SK-N-SH (cell line): ENCODE measurements at regions not wholly inside any gene's neighbourhood (a gene's known extent, or its start where the extent isn't known, plus 50 kb on each side); places are given as distances from the start of the nearest gene placed in this dataset.

Source experiments
- CTCF ChIA-PET: fragments of 300-600, 350-600 bp; formaldehyde crosslinking; extraction: SDS; loops from one replicate; lab custom pipeline; 2021; lab: Yijun Ruan, JAX
- POLR2A ChIA-PET: fragments of 350-600 bp; sonication (Branson Sonifier 250); formaldehyde crosslinking; extraction: SDS; loops from one replicate; lab custom pipeline; 2020; ENCODE audit warnings: antibody characterized with exemption, inconsistent platforms; lab: Yijun Ruan, JAX
- DNase-seq: peaks from one replicate; pipeline ENCODE4 v3.0.0; 2012
- H2AFZ ChIP-seq: fragments of 200-600 bp; sonication (generic); 2 replicates; pipeline ENCODE4 v1.8.1; 2016; ENCODE audit warnings: antibody characterized with exemption, mild to moderate bottlenecking, low read depth
- H3F3A ChIP-seq: fragments of 200-600 bp; sonication (generic); replicated peaks from 2 replicates; pipeline ENCODE3; 2016; ENCODE audit warnings: antibody characterized with exemption, mild to moderate bottlenecking; ENCODE audit not compliant: insufficient read depth
- H3K27ac ChIP-seq, 2 experiments: fragments of 200-500 bp in 1 of 2; fragments of 200-600 bp in 1 of 2; sonication (Bioruptor generic) in 1 of 2; sonication (generic), shearing (Covaris generic) in 1 of 2; 2 replicates each; pipeline versions ENCODE4 v1.5.1 to v1.6.1; 2014 to 2016; ENCODE audit warnings: low read depth in 2 of 2, inconsistent platforms in 1 of 2, low read length in 1 of 2, mild to moderate bottlenecking in 1 of 2, mixed read lengths in 1 of 2
- H3K27me3 ChIP-seq: fragments of 200-600 bp; sonication (generic), shearing (Covaris generic); 2 replicates; pipeline ENCODE4 v1.6.1; 2016; ENCODE audit warnings: mixed run types; ENCODE audit not compliant: insufficient read depth
- H3K36me3 ChIP-seq, 2 experiments: fragments of 200-500 bp in 1 of 2; fragments of 200-600 bp in 1 of 2; sonication (Bioruptor generic) in 1 of 2; sonication (generic) in 1 of 2; replicated peaks in 1 of 2; 2 replicates each; pipeline versions ENCODE3 to v1.5.1; 2014 to 2016; ENCODE audit warnings: low read length in 1 of 2, mild to moderate bottlenecking in 1 of 2; ENCODE audit not compliant: insufficient read depth in 2 of 2, control insufficient read depth in 1 of 2
- H3K4me1 ChIP-seq, 2 experiments: fragments of 200-500 bp in 1 of 2; fragments of 200-600 bp in 1 of 2; sonication (Bioruptor generic) in 1 of 2; sonication (generic), shearing (Covaris generic) in 1 of 2; 2 replicates each; pipeline versions ENCODE4 v1.5.1 to v1.6.1; 2014 to 2016; ENCODE audit warnings: low read depth in 1 of 2, low read length in 1 of 2, mixed run types in 1 of 2; ENCODE audit not compliant: insufficient read depth in 2 of 2, control insufficient read depth in 1 of 2
- H3K4me2 ChIP-seq: fragments of 200-600 bp; sonication (generic), shearing (Covaris generic); 2 replicates; pipeline ENCODE4 v1.6.1; 2017; ENCODE audit warnings: mixed run types
- H3K4me3 ChIP-seq, 2 experiments: fragments of 200-500 bp in 1 of 2; fragments of 200-600 bp in 1 of 2; sonication (Bioruptor generic) in 1 of 2; sonication (generic), shearing (Covaris generic) in 1 of 2; 2 replicates each; pipeline versions ENCODE4 v1.5.1 to v1.8.1; 2014 to 2016; ENCODE audit warnings: low read depth in 2 of 2, inconsistent platforms in 1 of 2, low read length in 1 of 2, mild to moderate bottlenecking in 1 of 2, mixed read lengths in 1 of 2, moderate library complexity in 1 of 2
- H3K79me2 ChIP-seq: fragments of 200-600 bp; sonication (generic); 2 replicates; pipeline ENCODE4 v1.8.1; 2017; ENCODE audit warnings: mild to moderate bottlenecking; ENCODE audit not compliant: insufficient read depth
- H3K9ac ChIP-seq: fragments of 200-600 bp; sonication (generic); 2 replicates; pipeline ENCODE4 v1.6.1; 2017; ENCODE audit warnings: mixed run types
- H3K9me2 ChIP-seq: fragments of 200-600 bp; sonication (generic); 2 replicates; pipeline ENCODE4 v1.6.1; 2017; ENCODE audit warnings: mixed run types
- H3K9me3 ChIP-seq: fragments of 200-600 bp; sonication (generic); 2 replicates; pipeline ENCODE4 v1.6.1; 2017; ENCODE audit warnings: mixed run types, mild to moderate bottlenecking, moderate library complexity
- H4K20me1 ChIP-seq: fragments of 200-600 bp; sonication (generic); 2 replicates; pipeline ENCODE4 v1.6.1; 2017; ENCODE audit warnings: mild to moderate bottlenecking, mixed run types; ENCODE audit not compliant: insufficient read depth
- CTCF ChIP-seq: fragments of 200-600 bp; sonication (generic); IDR thresholded peaks from 2 replicates; pipeline ENCODE4 v1.6.1; 2017; ENCODE audit warnings: antibody characterized with exemption, mild to moderate bottlenecking, moderate library complexity
- EP300 ChIP-seq, 2 experiments: IDR thresholded peaks; 2 replicates each; pipeline versions ENCODE4 v1.4.0 to v1.6.1; 2012; ENCODE audit warnings: borderline replicate concordance in 1 of 2, low read depth in 1 of 2, low read length in 1 of 2
- EZH2phosphoT487 ChIP-seq: fragments of 200-600 bp; sonication (generic); IDR thresholded peaks from 2 replicates; pipeline ENCODE4 v1.6.1; 2017; ENCODE audit warnings: low read depth, mixed run types, mild to moderate bottlenecking, antibody characterized with exemption, moderate library complexity, borderline replicate concordance
- FOXM1 ChIP-seq: IDR thresholded peaks from 2 replicates; pipeline ENCODE4 v1.4.0; 2012; ENCODE audit warnings: low read depth, mild to moderate bottlenecking
- GATA2 ChIP-seq: sonication (generic); formaldehyde crosslinking; IDR thresholded peaks from 2 replicates; pipeline ENCODE4 v1.5.0; 2020; ENCODE audit warnings: mild to moderate bottlenecking, missing genetic modification reagents
- MEF2A ChIP-seq: IDR thresholded peaks from 2 replicates; pipeline ENCODE4 v1.4.0; 2012; ENCODE audit warnings: low read depth, borderline replicate concordance
- MXI1 ChIP-seq: IDR thresholded peaks from 2 replicates; pipeline ENCODE4 v1.6.1; 2012; ENCODE audit warnings: mild to moderate bottlenecking, low read depth, low read length, improper control_type of control experiment
- NRF1 ChIP-seq: IDR thresholded peaks from 2 replicates; pipeline ENCODE4 v1.6.1; 2012; ENCODE audit warnings: low read depth, mild to moderate bottlenecking, low read length
- RFX5 ChIP-seq: IDR thresholded peaks from 2 replicates; pipeline ENCODE4 v1.6.1; 2012; ENCODE audit warnings: mild to moderate bottlenecking, improper control_type of control experiment, low read length
- SMC3 ChIP-seq: IDR thresholded peaks from 2 replicates; pipeline ENCODE4 v1.6.1; 2012; ENCODE audit warnings: low read depth, low read length, improper control_type of control experiment
- TAF1 ChIP-seq: IDR thresholded peaks from 2 replicates; pipeline ENCODE4 v1.6.1; 2012; ENCODE audit warnings: low read depth, mild to moderate bottlenecking, low read length, moderate library complexity, borderline replicate concordance
- TCF12 ChIP-seq: IDR thresholded peaks from 2 replicates; pipeline ENCODE4 v1.4.0; 2012
- USF1 ChIP-seq: IDR thresholded peaks from 2 replicates; pipeline ENCODE4 v1.4.0; 2012; ENCODE audit warnings: low read depth, borderline replicate concordance
- YY1 ChIP-seq: IDR thresholded peaks from 2 replicates; pipeline ENCODE4 v1.4.0; 2012; ENCODE audit warnings: low read depth, mild to moderate bottlenecking
- ZBTB33 ChIP-seq: IDR thresholded peaks from 2 replicates; pipeline ENCODE4 v1.4.0; 2012; ENCODE audit warnings: low read depth, borderline replicate concordance
- WGBS: methylation state at CpG from one replicate; pipeline ENCODE4 v1.1.6; 2017; ENCODE audit warnings: low lambda C conversion rate; 5-methylcytosine and 5-hydroxymethylcytosine counted together

GRCh38 chr2:234409590-234409989 is 87.3 kb downstream of the ARL4C start:
- no peak overlapping the region for H2AFZ ChIP-seq
- no peak overlapping the region for H3K9ac ChIP-seq
- no peaks in the 10 kb centered on the region for H3K9me3 ChIP-seq
- POLR2A ChIA-PET = no interaction called here
- no peak overlapping the region for H3K27ac ChIP-seq
- H3K4me3 ChIP-seq = no peak overlapping the region
- TF ChIP-seq USF1 = no peak
- TF ChIP-seq CTCF = no peak
- no peak for TF ChIP-seq RFX5
- no peak for TF ChIP-seq MEF2A
- no peak for TF ChIP-seq EZH2phosphoT487
- TF ChIP-seq NRF1 = no peak
- no peak for TF ChIP-seq GATA2 (CRISPR knock-in tag)
- TF ChIP-seq MXI1 = no peak
- no peak for TF ChIP-seq ZBTB33
- no peak for TF ChIP-seq YY1
- no peak for TF ChIP-seq FOXM1
- no peak for TF ChIP-seq SMC3
- no peak for TF ChIP-seq EP300 (IDR thresholded peaks at IDR 0.05; ENCODE audit: borderline replicate concordance in 1 of 2, low read depth in 1 of 2, low read length in 1 of 2)
- TF ChIP-seq TAF1 = no peak
- TF ChIP-seq TCF12 = no peak
- TF ChIP-seq, all 33 proteins: peak for 0
- Histone ChIP-seq H4K20me1 (no peaks in the 10 kb centered on the region), H3K36me3 (no peaks in the 10 kb centered on the region), H3F3A (no peaks in the 10 kb centered on the region), H3K4me1 (no peaks in the 10 kb centered on the region), H3K27me3 (no peaks in the 10 kb centered on the region), H3K9me2 (no peaks in the 10 kb centered on the region), H3K4me2 (no peak overlapping the region), H3K79me2 (no peaks in the 10 kb centered on the region)
- CTCF ChIA-PET = interaction anchor here (1.6 kb wide), 1 partner anchor 274 kb away, joined by 4 read pairs; no protein-coding TSS in a partner anchor
- no peak for DNase-seq
- WGBS = 92% methylated on average over 8 of the region's 8 CpGs
